LHCN-M2 (cell line): ENCODE measurements at regions not wholly inside any gene's neighbourhood (a gene's known extent, or its start where the extent isn't known, plus 50 kb on each side); places are given as distances from the start of the nearest gene placed in this dataset.
"Not testable (repeated sequence)": the region's sequence is repeated elsewhere in the genome, so short reads cannot be mapped to it uniquely, and the experiment has no call there.

Experiments
- DNase-seq: peaks from one replicate; pipeline ENCODE4 v3.0.0-alpha.2; 2012; ENCODE audit warnings: low read depth

DNA sequence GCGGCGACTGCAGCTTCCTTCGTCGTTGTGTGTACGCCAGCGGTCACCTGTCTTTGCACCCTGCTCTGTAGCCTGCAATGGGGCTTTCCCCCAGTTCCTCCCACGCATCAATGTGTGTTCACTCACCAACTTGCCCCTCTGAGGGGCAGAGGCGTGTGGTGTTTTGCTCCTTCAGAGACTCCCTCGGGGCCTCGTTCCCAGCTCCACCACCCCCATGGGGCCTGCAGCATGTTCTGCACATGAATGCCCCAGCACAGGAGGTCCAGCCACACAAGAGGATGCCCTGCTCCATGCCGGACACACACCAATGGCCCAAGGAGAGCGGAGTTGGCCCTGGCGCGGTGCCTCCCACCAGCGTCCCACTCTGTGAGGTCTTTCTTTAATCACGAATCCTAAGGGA is 196.8 kb downstream of the BANP start:
- DNase-seq, result not testable (repeated sequence)

GRCh38 chr16:88148682-88149081 is 197.4 kb downstream of the BANP start:
- not testable (repeated sequence) for DNase-seq

GRCh38 chr16:88149158-88149603 is 197.9 kb downstream of the BANP start:
- not testable (repeated sequence) for DNase-seq

DNA sequence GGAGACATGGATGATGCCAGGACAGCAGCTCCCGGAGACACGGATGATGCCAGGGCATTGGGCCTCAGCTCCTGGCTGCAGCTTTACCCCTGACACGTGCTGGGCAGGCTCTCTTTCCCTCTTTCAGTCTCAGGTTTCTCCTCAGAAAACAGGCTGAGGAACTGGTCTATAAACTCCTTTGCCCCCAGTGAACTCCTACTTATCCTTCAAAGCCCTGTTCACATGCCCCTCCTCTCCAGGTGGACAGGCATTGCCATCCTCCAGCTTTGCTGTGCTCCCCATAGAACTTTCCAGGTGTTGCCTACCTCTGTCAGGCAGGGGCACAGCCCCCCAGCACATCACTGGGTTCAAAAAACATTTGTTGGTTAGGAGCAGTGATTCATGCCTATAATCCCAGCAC is 198.4 kb downstream of the BANP start:
- not testable (repeated sequence) for DNase-seq

DNA sequence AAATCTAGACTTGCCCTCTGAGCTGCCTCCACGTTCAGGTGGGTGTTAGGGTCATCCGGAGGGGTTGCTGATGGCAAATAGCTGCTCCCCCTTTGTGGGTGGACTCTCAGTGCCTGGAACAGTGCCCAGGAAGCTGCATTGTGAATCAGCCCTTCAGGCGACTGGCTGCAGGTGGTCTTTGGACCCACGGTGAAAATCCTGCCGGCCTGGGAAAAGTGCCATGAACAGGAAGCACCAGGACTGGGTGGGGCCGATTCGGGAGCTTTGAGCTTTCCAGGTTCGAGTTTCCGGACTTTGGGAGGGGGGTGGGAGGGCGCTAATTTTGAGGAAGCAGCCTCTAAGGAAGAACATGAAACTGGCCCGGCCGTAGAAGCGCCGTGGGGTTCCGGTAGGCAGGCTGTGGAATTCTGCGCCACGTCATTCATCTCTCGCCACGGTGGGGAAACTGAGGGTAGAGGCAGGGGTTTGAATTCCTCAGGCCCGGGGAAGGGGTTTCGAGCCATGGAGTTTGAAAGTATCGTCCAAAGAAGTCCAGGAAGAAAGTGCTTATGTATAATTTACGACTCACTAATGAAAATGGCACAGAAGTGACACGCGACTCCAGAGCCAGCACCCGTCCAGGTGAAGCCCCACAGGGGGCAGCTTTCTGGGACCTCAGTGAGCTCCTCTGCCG is 199.4 kb downstream of the BANP start:
- DNase-seq, result not testable (repeated sequence)

DNA sequence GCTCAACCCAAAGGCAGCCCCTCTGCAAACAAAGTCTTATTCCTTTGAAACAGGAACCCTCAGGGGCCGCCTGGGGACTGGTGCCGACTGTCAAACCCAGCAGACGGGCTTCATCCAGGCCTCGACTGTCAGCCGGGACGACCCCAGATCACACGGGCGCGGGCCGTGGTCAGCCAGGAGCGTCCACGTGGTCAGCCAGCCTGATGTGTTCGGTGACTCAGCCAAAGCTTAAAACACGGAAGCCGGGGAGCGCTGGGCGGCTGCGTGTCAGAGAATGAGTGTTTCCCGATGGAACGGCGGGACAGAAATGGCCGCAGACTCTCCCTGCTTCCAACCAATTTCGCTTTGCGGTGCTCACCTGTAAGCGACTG is 199.9 kb downstream of the BANP start:
- DNase-seq, result peak; percentile 39

DNA sequence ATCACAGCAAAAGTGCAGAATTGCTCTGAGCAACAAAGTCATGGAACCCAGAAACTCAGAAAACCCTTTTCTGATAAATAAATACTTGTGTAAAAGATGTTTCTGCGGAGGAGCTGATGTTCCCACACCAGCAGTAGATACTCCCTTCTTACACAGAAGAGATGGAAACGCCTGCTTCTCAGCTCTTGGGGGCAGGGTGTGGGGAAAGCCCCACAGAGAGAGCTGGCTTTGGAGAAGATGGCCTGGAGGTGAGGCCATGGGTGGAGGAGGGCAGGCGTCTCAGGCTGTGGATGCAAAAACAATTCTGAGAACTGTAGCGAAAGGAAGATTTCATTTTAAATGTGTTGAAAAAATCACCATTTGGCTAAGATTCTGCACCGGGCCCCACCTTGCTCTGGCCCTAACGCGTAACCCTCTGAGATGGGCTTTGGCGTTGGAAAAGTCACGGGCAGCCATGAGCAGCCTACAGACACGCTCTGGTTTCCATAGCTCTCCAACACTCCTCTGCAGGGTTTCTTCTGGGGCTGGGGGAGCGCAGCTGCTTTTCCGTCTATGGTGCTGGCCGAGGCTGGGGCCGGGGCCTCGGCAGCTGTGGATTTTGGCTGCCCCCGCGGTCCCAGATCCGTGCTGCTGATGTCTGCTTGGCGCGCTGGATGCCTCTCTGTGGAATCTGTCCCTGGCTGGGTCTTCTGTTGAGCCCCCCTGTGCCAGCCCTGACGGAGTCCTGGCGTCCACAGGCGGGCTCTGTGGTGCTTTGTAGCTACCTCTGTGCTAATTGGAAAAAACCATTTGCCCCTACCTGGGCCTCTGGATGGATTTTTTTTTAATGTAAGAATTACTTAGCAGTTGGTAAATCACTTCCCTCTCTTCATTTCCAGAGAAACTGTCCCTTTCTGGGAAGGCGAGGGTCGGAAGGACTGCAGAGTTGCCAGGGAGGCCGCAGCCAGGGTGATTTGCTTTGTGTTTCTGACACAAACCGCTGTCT is 200.9 kb downstream of the BANP start:
- DNase-seq, result not testable (repeated sequence)

DNA sequence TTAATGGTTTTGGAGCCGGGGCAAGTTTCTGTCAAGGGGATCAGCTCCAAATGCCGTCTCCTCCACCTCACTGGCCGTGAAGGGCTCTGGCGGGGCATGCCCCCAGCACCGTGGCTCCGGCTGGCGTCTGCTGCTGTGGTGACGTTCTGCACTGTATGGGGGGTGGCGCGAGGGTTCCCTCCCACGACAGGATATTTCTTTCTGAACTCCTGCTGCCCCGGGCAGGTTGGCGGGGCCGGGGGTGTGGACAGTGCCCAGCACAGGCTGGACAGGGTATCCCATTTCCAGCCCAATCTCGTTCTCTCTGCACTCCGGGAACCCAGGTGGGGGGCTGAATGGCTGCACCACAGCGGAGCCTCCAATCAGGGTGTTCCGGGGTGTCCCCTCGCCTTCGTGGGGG is 201.6 kb downstream of the BANP start:
- DNase-seq, result not testable (repeated sequence)

DNA sequence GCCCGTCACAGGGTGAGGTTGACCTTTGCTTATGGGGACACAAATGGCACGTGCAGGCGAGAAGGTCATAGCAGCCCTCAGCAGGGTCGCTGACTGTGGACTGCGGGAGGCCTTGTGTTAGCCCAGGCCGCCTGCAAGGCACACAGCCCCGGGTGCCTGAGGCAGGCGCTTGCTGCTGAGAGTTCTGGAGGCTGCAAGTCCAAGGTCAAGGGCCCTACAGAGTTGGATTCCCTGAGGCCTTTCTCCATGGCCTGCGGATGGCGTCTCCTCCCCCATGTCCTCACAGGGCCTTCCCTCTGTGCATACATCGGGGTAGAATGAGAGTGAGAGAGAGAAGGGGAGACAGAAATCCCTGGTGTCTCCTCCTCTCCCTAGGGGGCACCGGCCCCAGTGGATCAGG is 202.3 kb downstream of the BANP start:
- not testable (repeated sequence) for DNase-seq

GRCh38 chr16:88154886-88155285 is 203.7 kb downstream of the BANP start:
- not testable (repeated sequence) for DNase-seq

DNA sequence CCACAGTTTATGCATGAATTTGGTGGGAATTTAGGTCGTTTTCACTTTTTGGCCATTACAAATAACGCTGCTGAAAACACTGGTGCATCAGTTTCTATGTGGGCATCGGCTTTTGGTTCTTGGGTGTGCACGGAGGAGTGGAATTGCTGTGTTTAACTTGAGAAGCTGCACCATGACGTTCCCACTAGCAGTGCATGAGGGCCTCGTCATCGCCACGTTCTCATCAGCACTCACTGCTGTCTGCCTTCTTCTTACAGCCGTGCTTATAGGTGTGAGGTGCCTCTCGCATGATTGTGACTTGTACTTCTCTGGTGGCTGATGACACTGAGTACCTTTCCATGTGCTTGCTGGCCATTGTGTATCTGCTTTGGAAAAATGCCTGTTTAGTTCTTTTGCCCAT is 204.4 kb downstream of the BANP start:
- not testable (repeated sequence) for DNase-seq

DNA sequence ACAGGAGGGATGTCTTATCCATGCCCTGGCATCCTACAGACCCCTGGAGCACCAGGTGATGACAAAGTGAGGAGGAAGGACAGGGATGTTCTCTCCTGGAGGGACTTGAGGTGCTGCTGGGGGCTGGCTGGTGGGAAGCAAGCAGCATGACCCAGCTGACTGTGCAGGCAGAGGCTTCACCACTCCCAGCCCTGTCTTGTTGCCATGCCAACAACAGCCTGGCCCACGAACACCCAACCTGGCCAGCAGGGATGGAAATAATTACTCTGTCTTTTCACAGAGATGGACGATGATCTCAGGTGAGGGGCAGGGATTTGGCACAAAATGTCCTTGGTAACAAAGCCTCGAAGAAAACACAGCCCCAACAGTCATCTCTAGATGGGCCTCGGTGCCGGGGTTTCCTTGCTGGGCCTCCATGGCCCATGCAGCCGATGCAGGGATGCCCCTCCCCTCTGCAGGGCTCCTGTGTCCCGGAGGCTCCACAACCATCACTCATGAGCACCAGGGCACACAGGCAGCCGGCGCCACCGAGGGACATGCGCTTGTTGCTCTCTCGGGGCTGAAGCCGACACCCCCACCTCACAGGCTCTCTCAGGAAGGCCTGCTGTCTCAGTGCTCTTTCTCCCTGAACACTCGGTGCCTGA is 205.5 kb downstream of the BANP start:
- not testable (repeated sequence) for DNase-seq

GRCh38 chr16:88157686-88158085 is 206.5 kb downstream of the BANP start:
- DNase-seq, result not testable (repeated sequence)

- not testable (repeated sequence) for DNase-seq
Observed at GRCh38 chr16:88158256-88159045, 207.2 kb downstream of the BANP start.

DNA sequence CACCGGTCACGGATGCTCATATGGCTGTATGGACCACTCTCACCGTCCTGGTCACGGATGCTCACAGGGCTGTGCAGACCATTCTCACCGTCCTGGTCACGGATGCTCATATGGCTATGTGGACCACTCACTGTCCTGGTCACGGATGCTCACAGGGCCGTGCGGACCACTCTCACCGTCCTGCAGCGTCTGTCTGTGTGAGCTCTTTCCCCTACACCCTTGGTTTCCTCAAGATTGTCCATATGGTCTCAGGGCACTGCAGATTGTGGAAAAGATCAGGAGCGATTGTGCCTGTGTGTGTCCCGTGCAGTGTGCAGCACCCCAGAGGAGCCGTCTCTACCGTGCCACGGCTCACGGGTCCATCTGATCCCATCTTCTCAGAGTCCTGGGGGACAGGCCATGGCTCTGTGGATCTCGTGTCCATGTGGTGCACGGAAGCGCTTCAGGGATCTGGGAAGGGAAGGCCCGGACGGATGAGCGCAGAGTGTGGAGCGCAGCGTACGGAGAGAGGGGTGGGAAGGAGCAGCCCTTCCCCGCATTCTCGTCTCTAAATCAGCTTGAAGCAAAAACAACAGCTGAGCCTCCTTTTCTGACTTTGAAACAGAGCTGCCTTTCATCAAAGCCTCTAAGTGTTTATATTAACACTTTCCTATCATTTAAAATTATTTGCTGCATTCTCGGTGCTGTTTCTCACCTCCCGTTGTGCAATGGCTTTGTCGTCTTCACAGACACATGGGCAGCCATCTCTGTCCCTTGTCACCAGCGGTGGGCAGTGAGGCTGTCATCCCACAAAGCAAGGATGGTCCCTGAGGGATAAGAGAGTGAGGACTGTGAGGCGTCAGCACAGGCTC is 208.0 kb downstream of the BANP start:
- DNase-seq, result not testable (repeated sequence)

GRCh38 chr16:88159897-88160335 is 208.7 kb downstream of the BANP start:
- not testable (repeated sequence) for DNase-seq

GRCh38 chr16:88161191-88161590 is 210.0 kb downstream of the BANP start:
- DNase-seq, result not testable (repeated sequence)

DNA sequence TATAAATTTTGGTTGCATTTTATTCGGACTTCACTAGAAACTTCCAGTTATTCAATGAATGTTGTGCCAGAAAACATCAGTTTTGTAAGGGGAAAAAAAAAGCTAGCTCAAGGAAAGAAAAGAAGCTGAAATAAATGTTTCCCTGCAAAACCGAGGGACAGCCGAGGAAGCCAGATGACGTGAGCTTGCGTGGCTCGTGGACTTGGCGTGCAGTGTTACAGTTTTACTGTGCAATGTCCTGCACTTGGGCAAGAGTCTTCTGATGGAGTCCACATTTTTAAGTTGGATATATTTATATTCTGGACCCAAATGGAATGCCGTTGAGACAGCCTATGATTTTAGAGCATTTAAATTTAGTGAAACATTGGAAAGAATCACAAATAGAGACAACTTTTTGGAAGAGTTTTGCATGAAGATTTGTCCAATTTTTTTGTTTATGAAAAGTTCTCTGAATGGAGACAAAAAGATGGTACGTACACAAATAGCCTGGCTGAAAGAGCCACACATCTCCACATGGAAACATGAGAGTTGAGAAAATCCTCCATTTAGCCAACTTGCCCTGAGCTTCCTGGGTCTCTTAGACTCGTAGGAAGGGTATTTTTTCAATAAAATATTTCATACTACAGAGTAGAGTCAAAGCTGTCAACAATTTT is 210.5 kb downstream of the BANP start:
- not testable (repeated sequence) for DNase-seq

GRCh38 chr16:88162778-88163177 is 211.5 kb downstream of the BANP start:
- not testable (repeated sequence) for DNase-seq
